ENCODE measurements at regions not wholly inside any gene's neighbourhood (a gene's known extent, or its start where the extent isn't known, plus 50 kb on each side); places are given as distances from the start of the nearest gene placed in this dataset.

GRCh38 chr2:17085546-17086202, 420.0 kb upstream of the CYRIA start:
- TF ChIP-seq MYC (IDR thresholded peaks at IDR 0.05; ENCODE audit: low read depth, low read length) (no peak), POLR2A (IDR thresholded peaks at IDR 0.05; ENCODE audit: extremely low read depth, insufficient read length) (no peak), MAX (IDR thresholded peaks at IDR 0.05; ENCODE audit: low read depth, low read length) (no peak), CTCF (IDR thresholded peaks at IDR 0.05; ENCODE audit: low read depth, low read length) (no peak)
- H3K4me3 ChIP-seq (ENCODE audit: low read depth, low read length), result no peak overlapping the region
- no peak for DNase-seq (ENCODE audit: low read depth)

GRCh38 chr2:17084877-17085276, 419.2 kb upstream of the CYRIA start:
- TF ChIP-seq POLR2A (IDR thresholded peaks at IDR 0.05; ENCODE audit: extremely low read depth, insufficient read length) (no peak), CTCF (IDR thresholded peaks at IDR 0.05; ENCODE audit: low read depth, low read length) (no peak), MAX (IDR thresholded peaks at IDR 0.05; ENCODE audit: low read depth, low read length) (no peak), MYC (IDR thresholded peaks at IDR 0.05; ENCODE audit: low read depth, low read length) (no peak)
- DNase-seq (ENCODE audit: low read depth), result no peak
- H3K4me3 ChIP-seq (ENCODE audit: low read depth, low read length), result no peak overlapping the region

- TF ChIP-seq MAX (IDR thresholded peaks at IDR 0.05; ENCODE audit: low read depth, low read length), result no peak
- no peak for TF ChIP-seq CTCF (IDR thresholded peaks at IDR 0.05; ENCODE audit: low read depth, low read length)
- TF ChIP-seq MYC (IDR thresholded peaks at IDR 0.05; ENCODE audit: low read depth, low read length), result no peak
- TF ChIP-seq POLR2A (IDR thresholded peaks at IDR 0.05; ENCODE audit: extremely low read depth, insufficient read length), result no peak
- no peak overlapping the region for H3K4me3 ChIP-seq (ENCODE audit: low read depth, low read length)
- DNase-seq (ENCODE audit: low read depth), result no peak
These were observed 418.3 kb upstream of the CYRIA start for GRCh38 chr2:17083902-17084301.

GRCh38 chr2:17079262-17079661, 413.6 kb upstream of the CYRIA start:
- H3K4me3 ChIP-seq (ENCODE audit: low read depth, low read length), result no peak overlapping the region
- no peak for DNase-seq (ENCODE audit: low read depth)
- TF ChIP-seq POLR2A (IDR thresholded peaks at IDR 0.05; ENCODE audit: extremely low read depth, insufficient read length), result no peak
- TF ChIP-seq CTCF (IDR thresholded peaks at IDR 0.05; ENCODE audit: low read depth, low read length), result no peak
- TF ChIP-seq MYC (IDR thresholded peaks at IDR 0.05; ENCODE audit: low read depth, low read length), result no peak
- TF ChIP-seq MAX (IDR thresholded peaks at IDR 0.05; ENCODE audit: low read depth, low read length), result no peak

- TF ChIP-seq CTCF (IDR thresholded peaks at IDR 0.05; ENCODE audit: low read depth, low read length) (no peak), MYC (IDR thresholded peaks at IDR 0.05; ENCODE audit: low read depth, low read length) (no peak), MAX (IDR thresholded peaks at IDR 0.05; ENCODE audit: low read depth, low read length) (no peak), POLR2A (IDR thresholded peaks at IDR 0.05; ENCODE audit: extremely low read depth, insufficient read length) (no peak)
- DNase-seq (ENCODE audit: low read depth), result no peak
- no peak overlapping the region for H3K4me3 ChIP-seq (ENCODE audit: low read depth, low read length)
These were observed 410.9 kb upstream of the CYRIA start for GRCh38 chr2:17076533-17076932.
